ENCODE measurements at regions not wholly inside any gene's neighbourhood (a gene's known extent, or its start where the extent isn't known, plus 50 kb on each side); places are given as distances from the start of the nearest gene placed in this dataset.

GRCh38 chr4:157964463-157964862 lies 208.4 kb downstream of the GASK1B start:
- TF ChIP-seq CTCF (IDR thresholded peaks at IDR 0.05) (no peak), POLR2A (IDR thresholded peaks at IDR 0.05) (no peak)

All from esophagus squamous epithelium (tissue), 4 donors.